H9 (cell line): ENCODE measurements at regions not wholly inside any gene's neighbourhood (a gene's known extent, or its start where the extent isn't known, plus 50 kb on each side); places are given as distances from the start of the nearest gene placed in this dataset.

Experiments
- DNase-seq: peaks from one replicate; pipeline ENCODE4 v3.0.0-alpha.2; 2017
- H2AFZ ChIP-seq: one replicate; pipeline ENCODE4 v1.6.1; 2013; ENCODE audit warnings: mild to moderate bottlenecking, low read length, control low read depth, moderate library complexity
- H2AK5ac ChIP-seq: 2 replicates; pipeline ENCODE4 v1.6.1; 2013; ENCODE audit warnings: low read length, control low read depth, mixed read lengths; ENCODE audit not compliant: insufficient read length
- H2BK120ac ChIP-seq: one replicate; pipeline ENCODE4 v1.6.1; 2013; ENCODE audit warnings: low read depth, mild to moderate bottlenecking, low read length, control low read depth, inconsistent platforms; ENCODE audit not compliant: poor library complexity, severe bottlenecking
- H2BK12ac ChIP-seq: 2 replicates; pipeline ENCODE4 v1.6.1; 2013; ENCODE audit warnings: low read length, control low read depth, mixed read lengths, low read depth; ENCODE audit not compliant: insufficient read length
- H2BK15ac ChIP-seq: 2 replicates; pipeline ENCODE4 v1.6.1; 2013; ENCODE audit warnings: low read depth, low read length, control low read depth
- H2BK20ac ChIP-seq: one replicate; pipeline ENCODE4 v1.6.1; 2013; ENCODE audit warnings: low read depth, mild to moderate bottlenecking, low read length, control low read depth, inconsistent platforms; ENCODE audit not compliant: poor library complexity, severe bottlenecking
- H2BK5ac ChIP-seq: 2 replicates; pipeline ENCODE4 v1.6.1; 2013; ENCODE audit warnings: low read length, control low read depth, mixed read lengths; ENCODE audit not compliant: insufficient read length
- H3K14ac ChIP-seq: 2 replicates; pipeline ENCODE4 v1.6.1; 2013; ENCODE audit warnings: low read length, control low read depth; ENCODE audit not compliant: insufficient read depth
- H3K18ac ChIP-seq: 2 replicates; pipeline ENCODE4 v1.6.1; 2013; ENCODE audit warnings: low read depth, mild to moderate bottlenecking, mixed read lengths, low read length, control low read depth; ENCODE audit not compliant: insufficient read length
- H3K23ac ChIP-seq: 2 replicates; pipeline ENCODE4 v1.6.1; 2013; ENCODE audit warnings: low read length, control low read depth, mixed read lengths, low read depth; ENCODE audit not compliant: insufficient read length
- H3K23me2 ChIP-seq: 2 replicates; pipeline ENCODE4 v1.6.1; 2013; ENCODE audit warnings: low read depth, mild to moderate bottlenecking, mixed read lengths, low read length, control low read depth; ENCODE audit not compliant: insufficient read length, poor library complexity, severe bottlenecking
- H3K27ac ChIP-seq: 2 replicates; pipeline ENCODE4 v1.5.1; 2013; ENCODE audit warnings: low read length, control low read depth, mixed read lengths, low read depth; ENCODE audit not compliant: insufficient read length
- H3K27me3 ChIP-seq: 2 replicates; pipeline ENCODE4 v1.6.1; 2013; ENCODE audit warnings: low read length, control low read depth, inconsistent platforms; ENCODE audit not compliant: insufficient read depth
- H3K4ac ChIP-seq: 2 replicates; pipeline ENCODE4 v1.6.1; 2013; ENCODE audit warnings: low read depth, mild to moderate bottlenecking, control low read depth, inconsistent platforms, low read length, moderate library complexity
- H3K4me1 ChIP-seq: 2 replicates; pipeline ENCODE4 v1.6.1; 2013; ENCODE audit warnings: low read length, control low read depth, inconsistent platforms; ENCODE audit not compliant: insufficient read depth
- H3K4me2 ChIP-seq: 2 replicates; pipeline ENCODE4 v1.6.1; 2013; ENCODE audit warnings: low read length, control low read depth, mixed read lengths; ENCODE audit not compliant: insufficient read length, insufficient read depth
- H3K56ac ChIP-seq: 2 replicates; pipeline ENCODE4 v1.6.1; 2013; ENCODE audit warnings: low read depth, mild to moderate bottlenecking, mixed read lengths, low read length, control low read depth; ENCODE audit not compliant: insufficient read length
- H3K79me1 ChIP-seq: 2 replicates; pipeline ENCODE4 v1.6.1; 2013; ENCODE audit warnings: low read depth, mild to moderate bottlenecking, moderate library complexity, low read length, control low read depth, inconsistent platforms; ENCODE audit not compliant: insufficient read depth, poor library complexity, severe bottlenecking
- H3K79me2 ChIP-seq: 2 replicates; pipeline ENCODE4 v1.6.1; 2013; ENCODE audit warnings: low read length, control low read depth, inconsistent platforms; ENCODE audit not compliant: insufficient read depth
- H3K9ac ChIP-seq: 2 replicates; pipeline ENCODE4 v1.6.1; 2013; ENCODE audit warnings: low read length, control low read depth, mixed read lengths; ENCODE audit not compliant: insufficient read length; ENCODE audit errors: extremely low read depth
- H3K9me3 ChIP-seq: one replicate; pipeline ENCODE4 v1.6.1; 2013; ENCODE audit warnings: low read depth, low read length, inconsistent platforms; ENCODE audit not compliant: control insufficient read depth
- H3T11ph ChIP-seq: one replicate; pipeline ENCODE4 v1.6.1; 2013; ENCODE audit warnings: mild to moderate bottlenecking, low read length, control low read depth, inconsistent platforms
- H4K20me1 ChIP-seq: one replicate; pipeline ENCODE4 v1.6.1; 2013; ENCODE audit not compliant: control insufficient read depth, insufficient read length, insufficient read depth
- H4K5ac ChIP-seq: 2 replicates; pipeline ENCODE4 v1.6.1; 2013; ENCODE audit warnings: low read depth, mild to moderate bottlenecking, mixed read lengths, low read length, control low read depth; ENCODE audit not compliant: insufficient read length
- H4K8ac ChIP-seq: replicated peaks from 2 replicates; pipeline ENCODE4 v1.6.1; 2013; ENCODE audit warnings: low read length, control low read depth, mixed read lengths, low read depth; ENCODE audit not compliant: insufficient read length
- H4K91ac ChIP-seq: 2 replicates; pipeline ENCODE4 v1.6.1; 2013; ENCODE audit warnings: low read depth, mild to moderate bottlenecking, moderate library complexity, mixed read lengths, low read length, control low read depth; ENCODE audit not compliant: insufficient read length
- H3K27ac Mint-ChIP-seq, 3 experiments: 2 replicates in 2 of 3; 3 replicates in 1 of 3; pipeline ENCODE4 v1.8.0; 2020 to 2021; ENCODE audit warnings: mixed read lengths in 3 of 3, mild to moderate bottlenecking in 1 of 3, moderate library complexity in 1 of 3
- H3K27me3 Mint-ChIP-seq: 2 replicates; pipeline ENCODE4 v1.8.0; 2021; ENCODE audit warnings: low read depth, mild to moderate bottlenecking, moderate library complexity, mixed read lengths
- H3K36me3 Mint-ChIP-seq, 3 experiments: 2 replicates in 2 of 3; 3 replicates in 1 of 3; pipeline ENCODE4 v1.8.0; 2020 to 2021; ENCODE audit warnings: low read depth in 3 of 3, mixed read lengths in 3 of 3; ENCODE audit not compliant: insufficient read depth in 1 of 3
- H3K4me1 Mint-ChIP-seq, 2 experiments: 2 replicates each; pipeline ENCODE4 v1.8.0; 2020; ENCODE audit warnings: mixed read lengths in 2 of 2
- H3K4me3 Mint-ChIP-seq, 2 experiments: 2 replicates in 1 of 2; 3 replicates in 1 of 2; pipeline ENCODE4 v1.8.0; 2020 to 2021; ENCODE audit warnings: mild to moderate bottlenecking in 2 of 2, mixed read lengths in 2 of 2, moderate library complexity in 1 of 2
- H3K9me3 Mint-ChIP-seq, 2 experiments: 2 replicates in 1 of 2; 3 replicates in 1 of 2; pipeline ENCODE4 v1.8.0; 2020; ENCODE audit warnings: mild to moderate bottlenecking in 2 of 2, mixed read lengths in 2 of 2, moderate library complexity in 1 of 2
- CTCF ChIP-seq: fragments of 200-600 bp; sonication (generic); conservative IDR thresholded peaks from 3 replicates; pipeline ENCODE4 v1.8.0; 2021; ENCODE audit warnings: antibody characterized with exemption, mild to moderate bottlenecking
- WGBS: extraction: QIAGEN DNeasy Blood & Tissue Kit; methylation state at CpG from one replicate; pipeline ENCODE4 v1.1.7; 2013; ENCODE audit warnings: missing lambda C conversion rate, low lambda C conversion rate, mixed read lengths; ENCODE audit not compliant: insufficient read length; ENCODE audit errors: extremely low coverage; 5-methylcytosine and 5-hydroxymethylcytosine counted together

GRCh38 chr20:60494476-60494875, 536.3 kb downstream of the CDH26 start:
- Histone ChIP-seq H2BK120ac (no peak overlapping the region), H4K20me1 (no peaks in the 10 kb centered on the region), H3K9me3 (no peaks in the 10 kb centered on the region), H3K27ac (no peak overlapping the region), H2BK12ac (no peak overlapping the region), H3K27me3 (no peaks in the 10 kb centered on the region), H4K91ac (no peak overlapping the region), H3K79me2 (no peaks in the 10 kb centered on the region), H3K4ac (no peak overlapping the region), H2AK5ac (no peak overlapping the region), H2BK20ac (no peak overlapping the region), H3K23me2 (no peaks in the 10 kb centered on the region), H2BK5ac (no peak overlapping the region), H3T11ph (no peak overlapping the region), H3K18ac (no peak overlapping the region), H2AFZ (no peak overlapping the region), H3K14ac (no peak overlapping the region), H2BK15ac (no peak overlapping the region), H3K4me1 (peaks cover 2% of the 10 kb centered on the region), H3K56ac (no peak overlapping the region), H4K5ac (no peak overlapping the region), H3K23ac (no peak overlapping the region), H3K79me1 (no peaks in the 10 kb centered on the region), H3K9ac (no peak overlapping the region), H4K8ac (no peak overlapping the region), H3K4me2 (no peak overlapping the region)
- no peak overlapping the region for H3K4me3 Mint-ChIP-seq
- H3K27me3 Mint-ChIP-seq = peaks cover 3% of the 10 kb centered on the region
- TF ChIP-seq CTCF = no peak
- H3K27ac Mint-ChIP-seq = no peak overlapping the region
- no peaks in the 10 kb centered on the region for H3K36me3 Mint-ChIP-seq
- H3K9me3 Mint-ChIP-seq = no peaks in the 10 kb centered on the region
- no CpG with 5 or more reads among the region's 3 CpGs for WGBS
- H3K4me1 Mint-ChIP-seq = peaks cover 11 to 19% of the 10 kb centered on the region in 2 experiments
- no peak for DNase-seq
